ENCODE measurements at regions not wholly inside any gene's neighbourhood (a gene's known extent, or its start where the extent isn't known, plus 50 kb on each side); places are given as distances from the start of the nearest gene placed in this dataset.

- TF ChIP-seq SIN3A (IDR thresholded peaks at IDR 0.05; ENCODE audit: borderline replicate concordance, insufficient read depth, low read length), result no peak
- TF ChIP-seq REST (IDR thresholded peaks at IDR 0.05; ENCODE audit: insufficient read depth in 1 of 2, low read depth in 2 of 2, low read length in 2 of 2), result no peak
- TF ChIP-seq TAF1 (IDR thresholded peaks at IDR 0.05; ENCODE audit: borderline replicate concordance, insufficient read depth, low read length), result no peak
- TF ChIP-seq POLR2AphosphoS5 (IDR thresholded peaks at IDR 0.05; ENCODE audit: low read depth, low read length), result no peak
- TF ChIP-seq FOXP2 (optimal IDR thresholded peaks at IDR 0.05; ENCODE audit: borderline replicate concordance, extremely low read depth, extremely low read length, insufficient read depth), result no peak
Measured at GRCh38 chr2:120455390-120455789, 109.5 kb downstream of the INHBB start.

Data from PFSK-1 (cell line).